GM12864 (cell line): ENCODE measurements at regions not wholly inside any gene's neighbourhood (a gene's known extent, or its start where the extent isn't known, plus 50 kb on each side); places are given as distances from the start of the nearest gene placed in this dataset.
"Not testable (repeated sequence)": the region's sequence is repeated elsewhere in the genome, so short reads cannot be mapped to it uniquely, and the experiment has no call there.

Source experiments
- DNase-seq: peaks from one replicate; pipeline ENCODE4 v3.0.0-alpha.2; 2011; ENCODE audit warnings: low read depth
- H3K4me3 ChIP-seq: 2 replicates; pipeline ENCODE4 v1.5.1; 2011; ENCODE audit warnings: mild to moderate bottlenecking, low read depth, low read length, control low read depth
- CTCF ChIP-seq: IDR thresholded peaks from 2 replicates; pipeline ENCODE4 v1.5.1; 2011; ENCODE audit warnings: low read depth, mild to moderate bottlenecking, moderate library complexity, low read length, control low read depth, inconsistent platforms; ENCODE audit errors: missing control alignments

GRCh38 chr1:147414505-147415163, 126.7 kb upstream of the BCL9 start:
- no peak overlapping the region for H3K4me3 ChIP-seq
- no peak for TF ChIP-seq CTCF
- no peak for DNase-seq

GRCh38 chr1:147417024-147417423, 124.3 kb upstream of the BCL9 start:
- TF ChIP-seq CTCF = no peak
- no peak for DNase-seq
- no peak overlapping the region for H3K4me3 ChIP-seq

GRCh38 chr1:147423100-147423827, 118.0 kb upstream of the BCL9 start:
- DNase-seq, H3K4me3 ChIP-seq: not testable (repeated sequence)

- no peak for DNase-seq
- no peak for TF ChIP-seq CTCF
- H3K4me3 ChIP-seq = no peak overlapping the region
Measured at GRCh38 chr1:147434921-147435320, 106.4 kb upstream of the BCL9 start.

- TF ChIP-seq CTCF = no peak
- H3K4me3 ChIP-seq = no peak overlapping the region
- DNase-seq = no peak
Measured at GRCh38 chr1:147444381-147444780, 96.9 kb upstream of the BCL9 start.

- no peak for TF ChIP-seq CTCF
Measured at GRCh38 chr1:147451628-147452027, 89.7 kb upstream of the BCL9 start.

GRCh38 chr1:147452809-147453208, 88.5 kb upstream of the BCL9 start:
- no peak overlapping the region for H3K4me3 ChIP-seq
- TF ChIP-seq CTCF = no peak
- DNase-seq = no peak

More at GRCh38 chr1:147451628-147452027, 89.7 kb upstream of the BCL9 start:
- H3K4me3 ChIP-seq = no peak overlapping the region
- DNase-seq = no peak
